GM12874 (cell line): ENCODE measurements at regions not wholly inside any gene's neighbourhood (a gene's known extent, or its start where the extent isn't known, plus 50 kb on each side); places are given as distances from the start of the nearest gene placed in this dataset.

Experiments used
- CTCF ChIP-seq: IDR thresholded peaks from 2 replicates; pipeline ENCODE4 v1.5.1; 2011; ENCODE audit warnings: low read depth, mild to moderate bottlenecking, control low read depth, low read length, moderate library complexity; ENCODE audit not compliant: insufficient read depth

DNA sequence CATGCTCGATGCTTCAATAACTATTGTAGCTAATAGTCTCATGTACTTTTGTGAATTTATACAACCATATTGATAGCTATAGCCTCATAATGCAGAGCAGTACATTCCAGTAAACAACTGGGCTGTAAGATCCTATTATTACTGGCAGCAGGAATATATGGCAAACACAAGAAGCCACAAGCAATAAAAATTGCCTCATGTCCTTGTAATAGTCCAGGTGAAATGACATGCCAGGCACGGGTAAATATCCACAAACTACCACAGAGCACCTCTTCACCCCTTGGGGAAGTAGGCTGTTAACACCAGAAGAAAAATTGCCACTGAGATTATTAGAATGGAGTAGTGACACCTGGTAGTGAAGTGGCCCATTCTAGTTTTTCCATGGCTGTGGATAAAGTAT lies 158.3 kb downstream of the MTX2 start:
- no peak for TF ChIP-seq CTCF

DNA sequence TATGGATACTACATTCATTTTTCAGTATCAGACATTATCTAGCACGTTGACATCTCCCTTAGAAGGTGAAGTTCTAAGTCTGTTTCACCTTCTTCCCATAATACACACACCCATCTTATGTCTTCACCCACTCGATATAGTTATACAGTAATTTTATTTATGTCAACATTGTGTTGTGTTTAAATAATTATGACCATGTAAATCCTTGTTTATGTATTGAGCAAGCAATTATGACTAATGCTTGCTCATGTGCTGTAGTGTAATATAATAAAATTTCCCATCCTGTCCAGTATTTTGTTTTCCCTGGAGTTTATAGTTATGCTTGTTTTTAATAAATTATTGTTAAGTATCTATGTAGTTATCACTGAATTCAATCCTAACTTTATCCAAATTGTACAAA lies 163.2 kb downstream of the MTX2 start:
- no peak for TF ChIP-seq CTCF

- no peak for TF ChIP-seq CTCF
These were observed 166.5 kb downstream of the MTX2 start for GRCh38 chr2:176435729-176436128.

DNA sequence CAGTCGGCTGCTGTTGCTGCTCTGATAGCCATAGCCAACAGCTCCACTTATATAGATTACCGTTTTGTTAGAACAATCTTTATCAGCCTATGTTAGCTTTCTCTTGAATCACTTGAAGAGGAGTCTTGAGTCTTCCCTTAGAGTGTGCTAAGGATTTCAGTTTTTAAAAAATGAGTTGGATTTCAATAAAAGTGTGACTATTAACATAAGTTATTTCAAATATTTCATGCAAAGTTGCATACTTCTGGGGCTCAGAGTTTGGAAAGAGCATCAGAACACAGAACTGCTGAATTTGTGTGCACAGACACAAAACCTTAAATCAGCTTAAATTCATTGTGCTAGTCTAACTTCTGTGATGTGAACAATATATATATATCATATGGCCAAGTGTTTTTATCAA lies 174.7 kb downstream of the MTX2 start:
- no peak for TF ChIP-seq CTCF

GRCh38 chr2:176445956-176446355 lies 176.7 kb downstream of the MTX2 start:
- TF ChIP-seq CTCF, result no peak

DNA sequence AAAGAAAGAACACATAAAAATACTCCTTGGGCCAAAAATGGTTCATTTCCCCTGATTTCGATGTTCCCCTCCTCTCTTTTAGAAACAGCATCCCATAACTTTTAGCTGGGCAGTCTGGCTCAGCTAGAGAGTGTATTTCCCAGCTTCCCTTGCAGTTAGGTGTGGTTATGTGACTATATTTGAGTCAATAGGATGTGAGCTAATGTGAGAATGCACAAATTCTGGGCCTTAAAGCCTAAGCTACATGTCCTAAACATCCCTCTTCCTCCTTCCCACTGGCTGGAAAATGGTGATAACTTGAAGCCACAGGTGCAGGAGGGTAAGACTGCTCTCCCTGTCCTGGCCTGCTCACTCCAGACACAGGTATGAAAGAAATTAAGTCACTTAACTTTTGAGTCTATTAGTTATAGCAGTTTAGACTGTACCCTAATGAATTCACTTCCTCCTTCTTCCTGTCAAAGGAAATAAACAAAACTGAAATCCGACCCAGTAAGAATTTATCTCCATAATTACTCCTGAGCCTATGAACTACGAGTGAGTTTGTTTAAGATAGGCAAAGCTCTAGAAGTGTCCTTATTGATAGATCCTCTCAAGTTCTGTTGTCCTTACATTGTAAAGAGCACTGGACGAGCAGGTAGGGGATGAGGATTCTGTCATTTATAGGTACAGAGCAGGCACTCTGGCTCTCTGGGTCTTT lies 177.6 kb downstream of the MTX2 start:
- no peak for TF ChIP-seq CTCF

GRCh38 chr2:176447616-176448015 lies 178.4 kb downstream of the MTX2 start:
- TF ChIP-seq CTCF, result no peak
